GM21529 (cell line): ENCODE measurements at regions not wholly inside any gene's neighbourhood (a gene's known extent, or its start where the extent isn't known, plus 50 kb on each side); places are given as distances from the start of the nearest gene placed in this dataset.
"Not testable (repeated sequence)": the region's sequence is repeated elsewhere in the genome, so short reads cannot be mapped to it uniquely, and the experiment has no call there.

ENCODE experiments used
- ATAC-seq: cut with Tn5 transposase; IDR thresholded peaks from one replicate; pipeline ENCODE4 v1.9.1; 2021; ENCODE audit not compliant: unreplicated experiment

- no peak for ATAC-seq
Observed at GRCh38 chr18:79579807-79580497, 99.7 kb upstream of the CTDP1 start.

GRCh38 chr18:79580498-79581171, 99.0 kb upstream of the CTDP1 start:
- ATAC-seq, result no peak

- no peak for ATAC-seq
Observed at GRCh38 chr18:79581406-79581805, 98.2 kb upstream of the CTDP1 start.

GRCh38 chr18:79581911-79582310, 97.7 kb upstream of the CTDP1 start:
- ATAC-seq, result no peak

- no peak for ATAC-seq
Observed at GRCh38 chr18:79582978-79583377, 96.6 kb upstream of the CTDP1 start.

GRCh38 chr18:79583426-79583825, 96.2 kb upstream of the CTDP1 start:
- no peak for ATAC-seq

GRCh38 chr18:79583984-79584401, 95.6 kb upstream of the CTDP1 start:
- no peak for ATAC-seq

GRCh38 chr18:79584491-79585394, 94.9 kb upstream of the CTDP1 start:
- ATAC-seq, result no peak

GRCh38 chr18:79585395-79586370, 93.9 kb upstream of the CTDP1 start:
- ATAC-seq, result no peak

GRCh38 chr18:79586436-79587225, 93.0 kb upstream of the CTDP1 start:
- no peak for ATAC-seq

GRCh38 chr18:79587226-79587741, 92.3 kb upstream of the CTDP1 start:
- ATAC-seq, result no peak

- ATAC-seq, result no peak
Observed at GRCh38 chr18:79587779-79588635, 91.6 kb upstream of the CTDP1 start.

GRCh38 chr18:79588636-79589481, 90.7 kb upstream of the CTDP1 start:
- ATAC-seq, result no peak

- no peak for ATAC-seq
Observed at GRCh38 chr18:79589601-79590091, 90.0 kb upstream of the CTDP1 start.

GRCh38 chr18:79590191-79591031, 89.2 kb upstream of the CTDP1 start:
- ATAC-seq, result no peak

- no peak for ATAC-seq
Observed at GRCh38 chr18:79591032-79591308, 88.6 kb upstream of the CTDP1 start.

- not testable (repeated sequence) for ATAC-seq
Observed at GRCh38 chr18:79592684-79593083, 86.9 kb upstream of the CTDP1 start.
